Smooth muscle cell (in vitro differentiated cells): ENCODE measurements at regions not wholly inside any gene's neighbourhood (a gene's known extent, or its start where the extent isn't known, plus 50 kb on each side); places are given as distances from the start of the nearest gene placed in this dataset.

Experiments
- DNase-seq: peaks from one replicate; lab custom pipeline; 2025; ENCODE audit not compliant: unreplicated experiment; lab: John Stamatoyannopoulos, UW
- H2AFZ ChIP-seq: fragments of 200-600 bp; sonication (generic); 2 replicates; pipeline ENCODE4 v1.6.0; 2016; ENCODE audit warnings: antibody characterized with exemption, low read depth, mild to moderate bottlenecking
- H3F3A ChIP-seq: fragments of 200-600 bp; sonication (generic); 2 replicates; pipeline ENCODE4 v1.6.0; 2017; ENCODE audit warnings: antibody characterized with exemption, low read depth
- H3K27ac ChIP-seq: fragments of 200-600 bp; sonication (generic); 2 replicates; pipeline ENCODE4 v1.5.1; 2016; ENCODE audit warnings: low read depth, mild to moderate bottlenecking
- H3K27me3 ChIP-seq: fragments of 200-600 bp; sonication (generic); 2 replicates; pipeline ENCODE4 v1.6.1; 2016; ENCODE audit warnings: low read depth, mild to moderate bottlenecking
- H3K36me3 ChIP-seq: fragments of 200-600 bp; sonication (generic); 2 replicates; pipeline ENCODE4 v1.5.1; 2016; ENCODE audit warnings: low read depth
- H3K4me1 ChIP-seq: fragments of 200-600 bp; sonication (generic); 2 replicates; pipeline ENCODE4 v1.5.1; 2016; ENCODE audit warnings: low read depth
- H3K4me2 ChIP-seq: fragments of 200-600 bp; sonication (generic); 2 replicates; pipeline ENCODE4 v1.6.0; 2016; ENCODE audit warnings: mild to moderate bottlenecking
- H3K4me3 ChIP-seq: fragments of 200-600 bp; sonication (generic); 2 replicates; pipeline ENCODE4 v1.5.1; 2016; ENCODE audit warnings: mild to moderate bottlenecking
- H3K79me2 ChIP-seq: fragments of 200-600 bp; sonication (generic); 2 replicates; pipeline ENCODE4 v1.6.0; 2016; ENCODE audit warnings: low read depth, mild to moderate bottlenecking
- H3K9ac ChIP-seq: fragments of 200-600 bp; sonication (generic); 2 replicates; pipeline ENCODE4 v1.6.0; 2016; ENCODE audit warnings: low read depth
- H3K9me3 ChIP-seq: fragments of 200-600 bp; sonication (generic); replicated peaks from 2 replicates; pipeline ENCODE4 v1.5.1; 2016; ENCODE audit warnings: low read depth
- H4K20me1 ChIP-seq: fragments of 200-600 bp; sonication (generic); 2 replicates; pipeline ENCODE4 v1.6.0; 2016; ENCODE audit warnings: low read depth
- CTCF ChIP-seq: fragments of 200-600 bp; sonication (generic); IDR thresholded peaks from 2 replicates; pipeline ENCODE4 v1.5.1; 2017; ENCODE audit warnings: borderline replicate concordance, mild to moderate bottlenecking, antibody characterized with exemption; ENCODE audit not compliant: insufficient read depth, poor library complexity, severe bottlenecking
- WGBS: methylation state at CpG from one replicate; pipeline ENCODE4 v1.1.7; 2016; ENCODE audit warnings: low lambda C conversion rate; 5-methylcytosine and 5-hydroxymethylcytosine counted together

GRCh38 chr11:81368192-81368591 is 1365.5 kb downstream of the FAM181B start:
- H3K4me3 ChIP-seq, result no peak overlapping the region
- H3K9ac ChIP-seq, result no peak overlapping the region
- H3K36me3 ChIP-seq, result no peaks in the 10 kb centered on the region
- no peaks in the 10 kb centered on the region for H3K79me2 ChIP-seq
- H3K27me3 ChIP-seq, result peaks cover 5% of the 10 kb centered on the region
- no peak for DNase-seq
- 94% methylated on average over 11 of the region's 11 CpGs for WGBS
- H4K20me1 ChIP-seq, result no peaks in the 10 kb centered on the region
- H3K4me2 ChIP-seq, result no peak overlapping the region
- no peaks in the 10 kb centered on the region for H3K9me3 ChIP-seq
- no peak overlapping the region for H3K27ac ChIP-seq
- no peaks in the 10 kb centered on the region for H3F3A ChIP-seq
- no peak for TF ChIP-seq CTCF
- H3K4me1 ChIP-seq, result no peaks in the 10 kb centered on the region
- H2AFZ ChIP-seq, result no peak overlapping the region

GRCh38 chr11:81365496-81365895 is 1368.2 kb downstream of the FAM181B start:
- H3K27me3 ChIP-seq, result peaks cover 11% of the 10 kb centered on the region
- whole genome bisulfite sequencing, result 88% methylated on average over 4 of the region's 4 CpGs
- H3F3A ChIP-seq, result no peaks in the 10 kb centered on the region
- no peaks in the 10 kb centered on the region for H3K36me3 ChIP-seq
- H3K4me2 ChIP-seq, result no peak overlapping the region
- no peak overlapping the region for H2AFZ ChIP-seq
- no peaks in the 10 kb centered on the region for H3K9me3 ChIP-seq
- no peak for TF ChIP-seq CTCF
- H3K4me3 ChIP-seq, result no peak overlapping the region
- no peaks in the 10 kb centered on the region for H4K20me1 ChIP-seq
- DNase-seq, result no peak
- H3K9ac ChIP-seq, result no peak overlapping the region
- H3K4me1 ChIP-seq, result no peaks in the 10 kb centered on the region
- no peaks in the 10 kb centered on the region for H3K79me2 ChIP-seq
- H3K27ac ChIP-seq, result no peak overlapping the region

GRCh38 chr11:81359476-81359875 is 1374.2 kb downstream of the FAM181B start:
- no peaks in the 10 kb centered on the region for H3F3A ChIP-seq
- H4K20me1 ChIP-seq, result no peaks in the 10 kb centered on the region
- no peak overlapping the region for H3K9ac ChIP-seq
- H3K9me3 ChIP-seq, result no peaks in the 10 kb centered on the region
- H3K4me2 ChIP-seq, result no peak overlapping the region
- no peak for DNase-seq
- no peaks in the 10 kb centered on the region for H3K36me3 ChIP-seq
- no peaks in the 10 kb centered on the region for H3K79me2 ChIP-seq
- H2AFZ ChIP-seq, result no peak overlapping the region
- no peak overlapping the region for H3K4me3 ChIP-seq
- no peaks in the 10 kb centered on the region for H3K4me1 ChIP-seq
- H3K27ac ChIP-seq, result no peak overlapping the region
- WGBS, result 77% methylated on average over 6 of the region's 6 CpGs
- TF ChIP-seq CTCF, result no peak
- H3K27me3 ChIP-seq, result peaks cover 6% of the 10 kb centered on the region

- no peak overlapping the region for H3K4me3 ChIP-seq
- TF ChIP-seq CTCF, result no peak
- H2AFZ ChIP-seq, result no peak overlapping the region
- H4K20me1 ChIP-seq, result no peaks in the 10 kb centered on the region
- no peak for DNase-seq
- peaks cover 6% of the 10 kb centered on the region for H3K4me1 ChIP-seq
- WGBS, result 88% methylated on average over 6 of the region's 6 CpGs
- no peak overlapping the region for H3K4me2 ChIP-seq
- no peak overlapping the region for H3K9ac ChIP-seq
- no peaks in the 10 kb centered on the region for H3K36me3 ChIP-seq
- no peaks in the 10 kb centered on the region for H3K79me2 ChIP-seq
- no peak overlapping the region for H3K27ac ChIP-seq
- no peaks in the 10 kb centered on the region for H3K9me3 ChIP-seq
- peaks cover 8% of the 10 kb centered on the region for H3K27me3 ChIP-seq
- H3F3A ChIP-seq, result no peaks in the 10 kb centered on the region
These were observed 1388.1 kb downstream of the FAM181B start for GRCh38 chr11:81345609-81346008.
